ENCODE measurements at regions not wholly inside any gene's neighbourhood (a gene's known extent, or its start where the extent isn't known, plus 50 kb on each side); places are given as distances from the start of the nearest gene placed in this dataset.

- DNase-seq (ENCODE audit: low spot score) (no peak), ATAC-seq (ENCODE audit: low read depth) (no peak)
- TF ChIP-seq, protein P1, sequence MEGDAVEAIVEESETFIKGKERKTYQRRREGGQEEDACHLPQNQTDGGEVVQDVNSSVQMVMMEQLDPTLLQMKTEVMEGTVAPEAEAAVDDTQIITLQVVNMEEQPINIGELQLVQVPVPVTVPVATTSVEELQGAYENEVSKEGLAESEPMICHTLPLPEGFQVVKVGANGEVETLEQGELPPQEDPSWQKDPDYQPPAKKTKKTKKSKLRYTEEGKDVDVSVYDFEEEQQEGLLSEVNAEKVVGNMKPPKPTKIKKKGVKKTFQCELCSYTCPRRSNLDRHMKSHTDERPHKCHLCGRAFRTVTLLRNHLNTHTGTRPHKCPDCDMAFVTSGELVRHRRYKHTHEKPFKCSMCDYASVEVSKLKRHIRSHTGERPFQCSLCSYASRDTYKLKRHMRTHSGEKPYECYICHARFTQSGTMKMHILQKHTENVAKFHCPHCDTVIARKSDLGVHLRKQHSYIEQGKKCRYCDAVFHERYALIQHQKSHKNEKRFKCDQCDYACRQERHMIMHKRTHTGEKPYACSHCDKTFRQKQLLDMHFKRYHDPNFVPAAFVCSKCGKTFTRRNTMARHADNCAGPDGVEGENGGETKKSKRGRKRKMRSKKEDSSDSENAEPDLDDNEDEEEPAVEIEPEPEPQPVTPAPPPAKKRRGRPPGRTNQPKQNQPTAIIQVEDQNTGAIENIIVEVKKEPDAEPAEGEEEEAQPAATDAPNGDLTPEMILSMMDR (IDR thresholded peaks at IDR 0.05; ENCODE audit: poor library complexity, severe bottlenecking) = no peak
- H3K27ac ChIP-seq (ENCODE audit: poor library complexity, severe bottlenecking) = no peak overlapping the region
- no peaks in the 10 kb centered on the region for H3K4me1 ChIP-seq (ENCODE audit: insufficient read depth, poor library complexity, severe bottlenecking)
- H3K27me3 ChIP-seq (ENCODE audit: insufficient read depth, poor library complexity, severe bottlenecking) = peaks cover 6% of the 10 kb centered on the region
- no peaks in the 10 kb centered on the region for H3K36me3 ChIP-seq (ENCODE audit: low read depth)
- no peak overlapping the region for H3K4me3 ChIP-seq (ENCODE audit: severe bottlenecking)
- H3K9me3 ChIP-seq (ENCODE audit: severe bottlenecking) = no peaks in the 10 kb centered on the region
These were observed 489.3 kb downstream of the ADCYAP1 start for GRCh38 chr18:1393929-1394328.

DNA sequence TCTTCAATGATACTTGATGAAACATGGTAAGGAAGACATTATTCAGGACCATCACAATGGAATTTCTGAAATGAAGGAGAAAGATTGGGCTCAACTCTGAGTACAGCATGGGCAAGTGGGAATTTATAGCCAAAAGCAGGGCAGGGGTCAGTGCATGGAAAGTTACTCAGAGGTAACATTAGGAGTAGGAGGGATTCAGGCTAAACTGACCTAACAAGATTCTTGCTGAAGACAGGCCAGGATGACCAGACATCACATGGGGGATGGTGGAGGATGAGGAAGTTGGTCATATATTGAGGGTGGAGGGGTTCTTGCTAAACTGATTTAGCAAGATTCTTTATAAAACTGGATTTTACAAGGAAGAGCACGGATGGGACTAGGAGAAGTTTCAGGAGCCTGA is 489.8 kb downstream of the ADCYAP1 start:
- H3K27ac ChIP-seq (ENCODE audit: poor library complexity, severe bottlenecking) = no peak overlapping the region
- no peak for DNase-seq (ENCODE audit: low spot score)
- no peaks in the 10 kb centered on the region for H3K4me1 ChIP-seq (ENCODE audit: insufficient read depth, poor library complexity, severe bottlenecking)
- TF ChIP-seq, protein P1 (IDR thresholded peaks at IDR 0.05; ENCODE audit: poor library complexity, severe bottlenecking) = no peak
- no peaks in the 10 kb centered on the region for H3K36me3 ChIP-seq (ENCODE audit: low read depth)
- no peaks in the 10 kb centered on the region for H3K9me3 ChIP-seq (ENCODE audit: severe bottlenecking)
- peaks cover 6% of the 10 kb centered on the region for H3K27me3 ChIP-seq (ENCODE audit: insufficient read depth, poor library complexity, severe bottlenecking)
- H3K4me3 ChIP-seq (ENCODE audit: severe bottlenecking) = no peak overlapping the region
- no peak for ATAC-seq (ENCODE audit: low read depth)

- Histone ChIP-seq H3K4me1 (ENCODE audit: insufficient read depth, poor library complexity, severe bottlenecking) (no peaks in the 10 kb centered on the region), H3K27me3 (ENCODE audit: insufficient read depth, poor library complexity, severe bottlenecking) (peaks cover 6% of the 10 kb centered on the region), H3K4me3 (ENCODE audit: severe bottlenecking) (no peak overlapping the region), H3K27ac (ENCODE audit: poor library complexity, severe bottlenecking) (no peak overlapping the region), H3K36me3 (ENCODE audit: low read depth) (no peaks in the 10 kb centered on the region), H3K9me3 (ENCODE audit: severe bottlenecking) (no peaks in the 10 kb centered on the region)
- DNase-seq (ENCODE audit: low spot score) (no peak), ATAC-seq (ENCODE audit: low read depth) (no peak)
- TF ChIP-seq, protein P1 (IDR thresholded peaks at IDR 0.05; ENCODE audit: poor library complexity, severe bottlenecking) = no peak
These were observed 490.3 kb downstream of the ADCYAP1 start for GRCh38 chr18:1394966-1395365.

DNA sequence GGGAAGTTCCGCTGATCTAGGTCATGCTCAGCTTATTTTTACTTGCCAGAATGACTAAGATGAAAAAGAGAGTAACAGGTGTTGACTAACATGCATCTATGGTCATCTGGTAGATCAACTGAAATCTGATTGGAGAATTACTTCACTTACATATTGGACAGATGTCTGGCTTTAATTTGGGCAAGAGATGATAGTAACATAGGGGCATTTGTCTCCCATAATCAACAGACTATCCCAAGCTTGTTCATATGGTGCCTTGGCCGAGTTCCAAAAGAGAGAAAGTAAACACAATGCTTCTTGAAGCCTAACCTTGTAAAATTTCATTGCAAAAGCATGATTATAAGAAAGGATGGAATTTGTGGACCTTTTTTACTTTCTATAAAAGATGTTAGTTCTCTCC is 503.7 kb downstream of the ADCYAP1 start:
- DNase-seq (ENCODE audit: low spot score) (no peak), ATAC-seq (ENCODE audit: low read depth) (no peak)
- H3K4me3 ChIP-seq (ENCODE audit: severe bottlenecking) = no peak overlapping the region
- H3K4me1 ChIP-seq (ENCODE audit: insufficient read depth, poor library complexity, severe bottlenecking) = no peaks in the 10 kb centered on the region
- TF ChIP-seq, protein P1 (IDR thresholded peaks at IDR 0.05; ENCODE audit: poor library complexity, severe bottlenecking) = no peak
- H3K27me3 ChIP-seq (ENCODE audit: insufficient read depth, poor library complexity, severe bottlenecking) = peaks cover 2% of the 10 kb centered on the region
- no peaks in the 10 kb centered on the region for H3K9me3 ChIP-seq (ENCODE audit: severe bottlenecking)
- H3K36me3 ChIP-seq (ENCODE audit: low read depth) = no peaks in the 10 kb centered on the region
- H3K27ac ChIP-seq (ENCODE audit: poor library complexity, severe bottlenecking) = no peak overlapping the region

GRCh38 chr18:1412655-1413322 is 508.1 kb downstream of the ADCYAP1 start:
- Histone ChIP-seq H3K27ac (ENCODE audit: poor library complexity, severe bottlenecking) (no peak overlapping the region), H3K4me3 (ENCODE audit: severe bottlenecking) (no peak overlapping the region), H3K27me3 (ENCODE audit: insufficient read depth, poor library complexity, severe bottlenecking) (no peaks in the 10 kb centered on the region), H3K36me3 (ENCODE audit: low read depth) (no peaks in the 10 kb centered on the region), H3K4me1 (ENCODE audit: insufficient read depth, poor library complexity, severe bottlenecking) (no peaks in the 10 kb centered on the region), H3K9me3 (ENCODE audit: severe bottlenecking) (no peaks in the 10 kb centered on the region)
- TF ChIP-seq, protein P1 (IDR thresholded peaks at IDR 0.05; ENCODE audit: poor library complexity, severe bottlenecking) = no peak
- no peak for ATAC-seq (ENCODE audit: low read depth)
- DNase-seq (ENCODE audit: low spot score) = no peak
